HEK293T (cell line): ENCODE measurements at regions not wholly inside any gene's neighbourhood (a gene's known extent, or its start where the extent isn't known, plus 50 kb on each side); places are given as distances from the start of the nearest gene placed in this dataset.

Experiments
- CTCF ChIA-PET: fragments of 350-600 bp; formaldehyde crosslinking; extraction: SDS; loops from one replicate; lab custom pipeline; 2021; ENCODE audit warnings: antibody characterized with exemption, inconsistent platforms; lab: Yijun Ruan, JAX
- POLR2A ChIA-PET: fragments of 350-600 bp; formaldehyde crosslinking; extraction: SDS; loops from one replicate; lab custom pipeline; 2020; ENCODE audit warnings: antibody characterized with exemption, inconsistent platforms; lab: Yijun Ruan, JAX
- DNase-seq: peaks from one replicate; pipeline ENCODE4 v3.0.0; 2012; ENCODE audit warnings: mixed read lengths; ENCODE audit errors: extremely low spot score
- ARNT ChIP-seq: fragments of 450-650 bp; IDR thresholded peaks from 2 replicates; pipeline ENCODE4 v1.6.1; 2017; ENCODE audit warnings: mild to moderate bottlenecking
- BHLHE40 ChIP-seq: fragments of 450-650 bp; IDR thresholded peaks from 2 replicates; pipeline ENCODE4 v1.6.1; 2016; ENCODE audit warnings: mild to moderate bottlenecking, moderate library complexity, borderline replicate concordance
- CTBP1 ChIP-seq: fragments of 450-650 bp; IDR thresholded peaks from 2 replicates; pipeline ENCODE4 v1.6.1; 2016; ENCODE audit warnings: borderline replicate concordance
- ELF4 ChIP-seq: fragments of 450-650 bp; IDR thresholded peaks from 2 replicates; pipeline ENCODE4 v1.6.1; 2017; ENCODE audit warnings: antibody characterized with exemption
- FOXA1 ChIP-seq: fragments of 450-650 bp; IDR thresholded peaks from 2 replicates; pipeline ENCODE4 v1.6.1; 2016; ENCODE audit warnings: mild to moderate bottlenecking
- FOXK2 ChIP-seq: fragments of 450-650 bp; IDR thresholded peaks from 2 replicates; pipeline ENCODE4 v1.6.1; 2016; ENCODE audit warnings: mild to moderate bottlenecking
- FOXM1 ChIP-seq: fragments of 450-650 bp; IDR thresholded peaks from 2 replicates; pipeline ENCODE4 v1.6.1; 2017; ENCODE audit warnings: mild to moderate bottlenecking, borderline replicate concordance
- HDGF ChIP-seq: fragments of 450-650 bp; IDR thresholded peaks from 2 replicates; pipeline ENCODE4 v1.6.1; 2017; ENCODE audit warnings: antibody characterized with exemption, borderline replicate concordance
- L3MBTL2 ChIP-seq: fragments of 450-650 bp; conservative IDR thresholded peaks from 2 replicates; pipeline ENCODE4 v1.6.1; 2016; ENCODE audit warnings: mild to moderate bottlenecking
- LEF1 ChIP-seq: fragments of 450-650 bp; IDR thresholded peaks from 2 replicates; pipeline ENCODE4 v1.6.1; 2017; ENCODE audit warnings: mild to moderate bottlenecking, borderline replicate concordance
- NFRKB ChIP-seq: fragments of 450-650 bp; IDR thresholded peaks from 2 replicates; pipeline ENCODE4 v1.6.1; 2016; ENCODE audit warnings: mild to moderate bottlenecking, moderate library complexity
- SP1 ChIP-seq: fragments of 450-650 bp; IDR thresholded peaks from 2 replicates; pipeline ENCODE4 v1.6.1; 2017
- SUZ12 ChIP-seq: fragments of 450-650 bp; IDR thresholded peaks from 2 replicates; pipeline ENCODE4 v1.6.1; 2016; ENCODE audit warnings: mild to moderate bottlenecking
- TARDBP ChIP-seq: fragments of 450-650 bp; IDR thresholded peaks from 2 replicates; pipeline ENCODE4 v1.6.1; 2016
- ZNF384 ChIP-seq: fragments of 450-650 bp; IDR thresholded peaks from 2 replicates; pipeline ENCODE4 v1.6.1; 2016
- TF ChIP-seq, protein P1 (sequence below): fragments of 450-650 bp; IDR thresholded peaks from 2 replicates; pipeline ENCODE4 v1.6.1; 2016

DNA sequence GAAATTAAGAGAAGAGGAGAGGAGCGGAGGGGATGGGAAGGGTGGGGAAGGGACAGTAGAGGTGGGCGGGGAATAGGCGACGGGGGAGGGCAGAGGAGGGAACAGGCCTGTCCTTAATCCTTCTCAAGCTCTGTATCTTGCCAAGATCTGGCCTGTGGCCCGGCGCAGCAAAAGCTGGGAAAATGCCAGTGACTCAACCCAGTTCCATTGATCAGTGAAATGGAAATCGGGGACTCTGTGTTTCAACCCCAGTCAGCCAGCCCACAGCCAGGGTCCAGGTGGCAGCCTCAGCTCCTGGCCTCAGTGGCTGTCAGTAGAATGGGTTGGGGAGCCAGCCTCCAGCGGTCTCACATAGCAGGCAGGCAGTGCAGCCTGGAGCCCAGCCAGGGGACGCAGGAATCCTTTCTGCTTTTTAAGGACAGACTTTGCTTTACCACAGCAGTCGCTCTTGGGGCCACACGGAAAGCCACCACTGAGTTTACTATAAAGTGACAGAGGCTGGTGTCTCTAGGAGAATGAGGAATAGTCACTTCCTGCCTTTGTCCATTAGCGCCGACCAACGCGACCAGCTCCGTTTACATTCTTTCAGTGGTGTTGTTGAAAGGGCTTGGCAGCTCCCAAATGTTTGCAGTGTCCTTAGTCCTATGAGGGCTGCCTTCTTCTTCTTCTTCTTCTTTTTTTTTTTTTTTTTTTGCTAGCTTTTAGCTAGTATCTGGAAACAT lies 128.0 kb downstream of the RIN2 start:
- no peak for DNase-seq

DNA sequence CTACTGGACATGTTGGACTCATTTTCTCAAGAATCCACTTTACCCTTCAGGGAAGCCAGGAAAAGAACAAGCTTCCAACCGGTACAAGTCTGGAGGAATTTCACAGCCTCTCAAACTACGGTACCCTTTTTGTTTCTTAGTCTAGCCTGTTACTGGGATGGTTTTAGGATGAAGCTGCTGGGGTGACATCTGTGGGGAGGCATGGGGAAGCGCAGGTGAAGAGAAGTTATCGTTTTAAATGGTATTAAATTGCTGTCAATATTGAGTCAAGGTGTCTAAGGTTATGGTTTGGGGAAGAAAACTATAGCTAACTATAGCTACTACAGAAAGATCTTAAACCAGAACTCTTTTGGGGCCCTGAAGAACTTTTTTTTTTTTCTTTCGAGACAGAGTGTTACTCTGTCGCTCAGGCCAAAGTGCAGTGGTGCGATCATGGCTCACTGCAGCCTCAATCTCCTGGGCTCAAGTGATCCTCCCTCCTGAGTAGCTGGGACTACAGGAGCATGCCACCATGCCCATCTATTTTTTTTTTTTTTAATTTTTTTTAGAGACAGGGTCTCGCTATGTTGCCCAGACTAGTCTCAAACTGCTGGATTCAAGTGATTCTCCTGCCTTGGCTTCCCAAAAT lies 128.7 kb downstream of the RIN2 start:
- ChIA-PET CTCF (interaction anchor here (1.6 kb wide), 1 partner anchor 107 kb away, joined by 3 read pairs; no protein-coding TSS in a partner anchor), POLR2A (no interaction called here)
- TF ChIP-seq FOXA1 (no peak), HDGF (no peak), ELF4 (no peak), NFRKB (no peak), SUZ12 (no peak), FOXM1 (no peak), TARDBP (no peak), CTBP1 (no peak), ZNF384 (no peak), BHLHE40 (no peak), FOXK2 (no peak), ARNT (no peak), SP1 (no peak), LEF1 (no peak), L3MBTL2 (no peak)
- TF ChIP-seq, protein P1, sequence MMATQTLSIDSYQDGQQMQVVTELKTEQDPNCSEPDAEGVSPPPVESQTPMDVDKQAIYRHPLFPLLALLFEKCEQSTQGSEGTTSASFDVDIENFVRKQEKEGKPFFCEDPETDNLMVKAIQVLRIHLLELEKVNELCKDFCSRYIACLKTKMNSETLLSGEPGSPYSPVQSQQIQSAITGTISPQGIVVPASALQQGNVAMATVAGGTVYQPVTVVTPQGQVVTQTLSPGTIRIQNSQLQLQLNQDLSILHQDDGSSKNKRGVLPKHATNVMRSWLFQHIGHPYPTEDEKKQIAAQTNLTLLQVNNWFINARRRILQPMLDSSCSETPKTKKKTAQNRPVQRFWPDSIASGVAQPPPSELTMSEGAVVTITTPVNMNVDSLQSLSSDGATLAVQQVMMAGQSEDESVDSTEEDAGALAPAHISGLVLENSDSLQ = no peak
- DNase-seq = no peak

More for the DNA sequence above, 128.0 kb downstream of the RIN2 start:
- ChIA-PET CTCF (interaction anchor here (1.6 kb wide), 1 partner anchor 108 kb away, joined by 3 read pairs; no protein-coding TSS in a partner anchor), POLR2A (no interaction called here)
- TF ChIP-seq, protein P1 = no peak
- no peak for TF ChIP-seq FOXM1

DNA sequence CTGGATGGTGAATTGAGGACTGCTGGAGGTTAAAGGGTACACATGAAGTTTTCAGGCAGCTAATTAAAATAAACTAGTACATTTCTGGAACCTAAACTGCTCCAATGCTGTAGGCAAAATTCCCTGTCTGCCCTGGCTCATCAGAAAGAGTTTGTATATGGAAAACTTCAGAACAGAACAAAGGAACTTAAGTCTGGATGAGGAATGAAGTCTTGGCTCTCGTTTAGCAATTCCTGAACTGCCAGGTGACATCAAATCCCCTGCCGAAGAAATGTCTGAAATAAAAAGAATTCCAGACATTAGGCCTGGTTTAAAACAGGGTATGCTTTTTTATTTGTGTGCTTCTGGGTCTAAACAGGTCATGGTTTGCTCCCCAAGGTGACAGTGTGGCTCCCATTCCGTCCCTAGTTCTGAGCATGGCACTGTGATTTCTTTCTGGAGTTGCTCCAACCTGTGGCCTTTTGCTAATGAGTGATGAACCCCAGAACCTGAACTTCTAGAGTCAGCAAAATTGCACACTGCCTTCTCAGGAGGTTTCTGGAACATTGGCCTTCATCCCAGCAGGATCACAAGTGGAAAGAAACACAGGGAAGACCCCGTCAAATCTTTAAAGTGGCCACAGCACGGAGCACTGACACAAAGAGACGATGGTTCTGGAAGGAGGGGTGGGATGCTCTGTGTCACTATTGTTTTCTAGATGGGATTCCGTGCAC lies 129.4 kb upstream of the NAA20 start:
- POLR2A ChIA-PET = no interaction called here
- TF ChIP-seq ZNF384 (no peak), HDGF (no peak), BHLHE40 (no peak), SP1 (no peak), FOXM1 (no peak), FOXA1 (no peak), LEF1 (no peak), SUZ12 (no peak), NFRKB (no peak), ARNT (no peak), ELF4 (no peak), FOXK2 (no peak), L3MBTL2 (no peak)
- TF ChIP-seq, protein P1 = no peak
- CTCF ChIA-PET = no interaction called here
- DNase-seq = no peak

DNA sequence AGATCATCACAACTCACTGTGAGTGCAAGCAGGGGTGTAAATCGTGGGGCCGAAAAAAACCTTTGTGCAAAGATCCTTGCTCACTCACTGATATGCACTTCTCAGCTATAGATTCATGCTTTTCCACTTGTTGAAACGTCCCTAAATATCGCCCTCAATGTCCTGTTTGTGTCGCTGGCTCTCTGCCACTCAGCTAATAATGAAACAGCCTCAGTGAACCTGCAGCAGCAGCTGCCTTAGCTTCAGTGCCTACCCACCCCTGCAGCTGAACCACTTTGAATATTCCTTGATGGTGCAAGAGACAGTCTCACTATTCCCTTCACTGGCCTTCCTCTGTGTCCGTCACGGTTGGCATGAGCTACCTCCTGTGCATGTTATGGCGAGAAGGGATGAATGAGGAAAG lies 128.9 kb upstream of the NAA20 start:
- CTCF ChIA-PET = no interaction called here
- no peak for DNase-seq

DNA sequence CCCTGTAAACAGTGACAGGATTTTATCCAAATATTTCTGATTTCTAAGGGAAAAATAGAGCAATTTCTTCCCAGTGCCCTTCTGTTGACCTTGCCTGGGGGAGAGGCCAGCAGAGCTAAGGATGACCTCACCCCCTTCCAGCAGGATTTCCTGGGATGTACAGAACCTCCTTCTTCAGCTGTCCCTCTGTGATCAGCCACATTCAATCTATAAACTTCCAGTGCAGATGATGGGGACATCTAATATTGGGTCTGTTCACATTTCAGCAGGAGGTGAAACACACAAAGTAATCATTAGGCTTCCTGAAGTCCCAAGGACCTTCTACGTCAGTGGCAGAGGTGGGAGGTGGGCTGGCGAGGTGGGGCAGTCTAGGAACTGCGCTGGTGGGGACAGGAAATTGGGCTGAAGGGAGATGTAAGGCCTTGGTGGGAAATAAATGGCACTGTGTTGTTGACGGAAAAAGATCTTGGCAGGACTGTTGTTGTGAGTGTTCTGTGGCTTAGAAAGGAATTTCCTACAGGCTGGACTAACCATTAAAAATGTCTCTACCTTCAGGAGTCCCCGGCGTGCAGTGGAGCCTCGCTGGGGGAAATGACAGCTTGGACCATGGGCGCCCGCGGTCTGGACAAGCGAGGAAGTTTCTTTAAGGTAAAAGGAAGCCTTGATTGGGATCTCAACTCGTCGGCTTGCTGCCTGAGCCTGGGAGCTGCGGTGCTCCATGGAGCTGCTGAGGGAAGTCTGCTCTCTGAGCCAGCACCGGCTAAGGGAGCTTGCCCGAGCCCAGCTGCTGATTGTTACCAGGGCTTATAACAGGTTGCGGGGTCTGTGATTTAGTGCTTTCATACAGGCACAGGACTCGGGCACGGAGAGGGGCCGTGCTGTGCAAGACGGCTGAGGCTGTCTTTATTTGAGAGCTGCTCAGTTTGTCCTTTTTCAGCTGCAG lies 127.9 kb upstream of the NAA20 start:
- ChIA-PET POLR2A (no interaction called here), CTCF (no interaction called here)
- TF ChIP-seq ARNT (no peak), NFRKB (no peak), TARDBP (no peak), L3MBTL2 (no peak), ELF4 (no peak), SUZ12 (no peak), SP1 (no peak), HDGF (no peak)
- TF ChIP-seq, protein P1 = no peak
- DNase-seq = no peak

More for the DNA sequence above, 128.9 kb upstream of the NAA20 start:
- POLR2A ChIA-PET = no interaction called here
- TF ChIP-seq ELF4 (no peak), HDGF (no peak), SP1 (no peak), ZNF384 (no peak), ARNT (no peak), TARDBP (no peak), FOXK2 (no peak), FOXA1 (no peak)
